ENCODE measurements at regions not wholly inside any gene's neighbourhood (a gene's known extent, or its start where the extent isn't known, plus 50 kb on each side); places are given as distances from the start of the nearest gene placed in this dataset.
"Not testable (repeated sequence)": the region's sequence is repeated elsewhere in the genome, so short reads cannot be mapped to it uniquely, and the experiment has no call there.

DNA sequence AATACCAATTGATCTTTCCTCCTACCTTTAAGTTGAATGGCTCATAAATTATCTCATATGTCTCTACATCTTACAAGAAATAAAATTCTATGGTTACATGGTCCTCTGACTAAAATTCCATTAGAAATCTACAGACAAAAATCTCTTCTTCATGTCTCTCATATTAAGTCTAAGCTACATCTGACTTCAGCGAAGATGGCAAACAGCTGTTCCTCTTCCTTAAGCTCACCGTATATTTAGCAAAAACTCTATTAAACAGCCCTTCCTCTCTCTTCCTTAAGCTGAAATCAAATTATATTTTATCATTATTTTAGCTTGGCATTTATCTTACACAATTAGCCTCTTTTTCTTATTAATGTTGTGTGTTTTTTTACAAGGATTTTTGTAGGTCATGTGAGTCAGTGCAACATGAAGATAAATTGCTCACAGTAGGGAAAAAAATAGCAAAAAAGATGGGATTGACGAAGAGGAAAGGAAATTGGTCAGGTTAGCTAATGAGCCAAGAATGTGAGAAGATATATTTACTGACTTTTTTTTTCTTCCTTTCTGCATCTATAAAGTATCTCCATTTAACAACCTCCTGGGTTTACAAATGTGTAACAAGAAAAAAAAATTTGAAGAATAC lies 2412.8 kb downstream of the ARAP2 start:
- Histone ChIP-seq H3K4me1 (no peaks in the 10 kb centered on the region; the same call in 1 of the 2 replicates), H3K4me3 (ENCODE audit: low read depth, low read length) (no peak overlapping the region), H3K9me3 (no peaks in the 10 kb centered on the region), H3K27me3 (no peaks in the 10 kb centered on the region), H3K36me3 (no peaks in the 10 kb centered on the region)
- no peak for DNase-seq
- TF ChIP-seq, protein P1, sequence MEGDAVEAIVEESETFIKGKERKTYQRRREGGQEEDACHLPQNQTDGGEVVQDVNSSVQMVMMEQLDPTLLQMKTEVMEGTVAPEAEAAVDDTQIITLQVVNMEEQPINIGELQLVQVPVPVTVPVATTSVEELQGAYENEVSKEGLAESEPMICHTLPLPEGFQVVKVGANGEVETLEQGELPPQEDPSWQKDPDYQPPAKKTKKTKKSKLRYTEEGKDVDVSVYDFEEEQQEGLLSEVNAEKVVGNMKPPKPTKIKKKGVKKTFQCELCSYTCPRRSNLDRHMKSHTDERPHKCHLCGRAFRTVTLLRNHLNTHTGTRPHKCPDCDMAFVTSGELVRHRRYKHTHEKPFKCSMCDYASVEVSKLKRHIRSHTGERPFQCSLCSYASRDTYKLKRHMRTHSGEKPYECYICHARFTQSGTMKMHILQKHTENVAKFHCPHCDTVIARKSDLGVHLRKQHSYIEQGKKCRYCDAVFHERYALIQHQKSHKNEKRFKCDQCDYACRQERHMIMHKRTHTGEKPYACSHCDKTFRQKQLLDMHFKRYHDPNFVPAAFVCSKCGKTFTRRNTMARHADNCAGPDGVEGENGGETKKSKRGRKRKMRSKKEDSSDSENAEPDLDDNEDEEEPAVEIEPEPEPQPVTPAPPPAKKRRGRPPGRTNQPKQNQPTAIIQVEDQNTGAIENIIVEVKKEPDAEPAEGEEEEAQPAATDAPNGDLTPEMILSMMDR (IDR thresholded peaks at IDR 0.05; ENCODE audit: low read depth, low read length) = no peak

DNA sequence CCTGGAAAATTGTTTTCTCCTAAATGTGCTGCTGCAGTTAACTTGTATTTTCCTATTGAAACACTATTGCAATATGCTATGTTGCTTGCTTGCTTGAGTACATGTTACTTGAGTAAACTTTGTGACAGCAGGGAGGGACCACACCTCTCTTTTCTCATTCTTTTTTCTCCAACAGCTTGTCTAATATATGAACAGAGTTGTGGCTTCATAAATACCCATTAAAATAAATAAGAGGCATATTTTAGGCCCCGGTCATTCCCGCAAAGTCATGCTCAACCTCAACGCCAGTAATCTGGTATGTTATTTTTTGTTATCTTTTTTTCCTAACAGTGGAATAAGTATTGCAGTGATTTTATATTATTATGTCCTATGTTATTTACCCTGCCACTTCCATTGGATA lies 2408.6 kb downstream of the ARAP2 start:
- not testable (repeated sequence) for DNase-seq; H3K27me3 ChIP-seq; H3K36me3 ChIP-seq; H3K4me3 ChIP-seq (ENCODE audit: low read depth, low read length); H3K4me1 ChIP-seq; H3K9me3 ChIP-seq

DNA sequence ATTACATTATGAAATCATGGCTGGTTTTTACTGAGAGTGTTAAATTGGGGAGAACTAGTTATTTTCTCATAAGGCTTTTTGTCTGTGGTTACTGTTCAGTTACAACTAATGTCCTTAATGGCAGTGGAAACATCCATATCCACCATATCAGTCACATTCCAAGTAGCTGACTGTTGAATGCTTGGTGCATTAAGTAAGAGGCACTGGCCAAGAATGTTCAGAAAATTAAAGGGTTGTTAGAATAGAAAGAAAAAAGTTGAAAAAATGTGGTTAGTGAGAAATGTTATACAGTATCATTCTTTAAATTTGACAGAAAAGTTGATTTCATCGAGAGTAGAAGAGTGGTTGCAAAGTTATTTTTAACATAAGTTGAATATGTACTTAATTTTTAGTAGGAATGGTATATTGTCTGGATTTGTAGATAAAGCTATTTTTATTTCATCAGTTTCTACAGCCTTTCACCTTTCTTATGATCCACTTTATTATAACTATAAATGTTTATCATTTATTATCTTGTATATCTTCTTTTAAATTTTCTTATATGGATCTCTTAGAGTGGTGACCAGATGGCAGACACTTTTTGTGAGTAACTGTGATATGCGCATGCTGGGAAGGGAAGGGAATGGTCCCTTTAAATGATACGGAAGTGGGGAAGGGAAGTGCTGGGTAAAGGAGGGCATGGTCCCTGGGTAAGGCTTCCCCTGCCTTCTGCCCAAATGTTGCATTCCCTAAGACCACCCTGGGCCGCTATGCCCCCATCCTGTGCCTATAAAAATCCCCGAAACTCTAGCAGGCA lies 2407.1 kb downstream of the ARAP2 start:
- no peak for DNase-seq
- H3K36me3 ChIP-seq = no peaks in the 10 kb centered on the region
- no peaks in the 10 kb centered on the region for H3K4me1 ChIP-seq
- no peaks in the 10 kb centered on the region for H3K9me3 ChIP-seq
- no peaks in the 10 kb centered on the region for H3K27me3 ChIP-seq
- no peak overlapping the region for H3K4me3 ChIP-seq (ENCODE audit: low read depth, low read length)
- TF ChIP-seq, protein P1 (IDR thresholded peaks at IDR 0.05; ENCODE audit: low read depth, low read length) = no peak

DNA sequence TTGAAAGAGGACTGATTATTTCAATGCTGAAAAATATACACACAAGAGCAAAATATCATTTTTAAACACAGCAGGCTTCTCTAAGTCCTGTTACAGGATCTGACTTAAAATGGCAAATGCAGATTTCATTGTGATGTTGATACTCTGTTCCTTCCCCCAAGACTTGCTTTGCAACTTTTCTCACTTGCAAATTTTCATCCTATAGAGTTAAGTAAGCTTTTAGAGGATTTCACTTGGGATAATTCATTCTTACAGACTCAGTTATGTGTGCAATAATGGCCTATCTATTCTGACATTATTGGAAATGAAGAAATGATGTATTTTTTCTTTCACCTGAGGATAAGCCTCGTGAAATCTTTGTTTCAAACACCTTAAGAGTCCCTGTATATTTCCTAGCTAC lies 2403.2 kb downstream of the ARAP2 start:
- Histone ChIP-seq H3K27me3 (no peaks in the 10 kb centered on the region), H3K4me3 (ENCODE audit: low read depth, low read length) (no peak overlapping the region), H3K9me3 (no peaks in the 10 kb centered on the region), H3K36me3 (no peaks in the 10 kb centered on the region), H3K4me1 (no peaks in the 10 kb centered on the region)
- no peak for DNase-seq
- TF ChIP-seq, protein P1 (IDR thresholded peaks at IDR 0.05; ENCODE audit: low read depth, low read length) = no peak

DNA sequence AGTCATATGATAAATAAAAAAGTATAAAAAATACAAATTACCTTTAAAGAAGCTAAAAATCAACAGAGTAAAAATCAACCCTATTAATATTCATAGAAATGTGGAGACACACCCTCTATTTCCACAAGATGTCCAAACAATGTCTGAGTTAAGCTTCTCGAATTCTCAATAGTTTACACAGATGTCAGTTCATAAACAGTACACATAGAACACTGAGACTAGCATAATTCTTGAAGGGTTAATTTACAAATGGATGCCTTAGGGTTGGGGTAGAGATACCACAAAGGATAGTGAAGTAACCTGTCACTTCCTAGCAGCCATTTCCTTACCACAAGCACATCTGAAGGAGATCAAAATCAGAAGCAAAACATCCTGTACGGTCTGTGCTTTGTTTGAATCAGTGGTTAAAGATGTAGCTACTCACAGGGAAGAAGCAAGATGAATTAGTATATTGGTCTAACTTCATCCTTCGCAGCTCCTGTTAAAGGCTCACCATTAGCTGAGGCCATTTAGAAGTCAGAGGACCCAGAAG lies 2393.9 kb downstream of the ARAP2 start:
- no peaks in the 10 kb centered on the region for H3K27me3 ChIP-seq
- H3K4me3 ChIP-seq (ENCODE audit: low read depth, low read length) = no peak overlapping the region
- no peaks in the 10 kb centered on the region for H3K4me1 ChIP-seq
- H3K9me3 ChIP-seq = no peaks in the 10 kb centered on the region
- DNase-seq = no peak
- H3K36me3 ChIP-seq = no peaks in the 10 kb centered on the region
- TF ChIP-seq, protein P1 (IDR thresholded peaks at IDR 0.05; ENCODE audit: low read depth, low read length) = no peak

DNA sequence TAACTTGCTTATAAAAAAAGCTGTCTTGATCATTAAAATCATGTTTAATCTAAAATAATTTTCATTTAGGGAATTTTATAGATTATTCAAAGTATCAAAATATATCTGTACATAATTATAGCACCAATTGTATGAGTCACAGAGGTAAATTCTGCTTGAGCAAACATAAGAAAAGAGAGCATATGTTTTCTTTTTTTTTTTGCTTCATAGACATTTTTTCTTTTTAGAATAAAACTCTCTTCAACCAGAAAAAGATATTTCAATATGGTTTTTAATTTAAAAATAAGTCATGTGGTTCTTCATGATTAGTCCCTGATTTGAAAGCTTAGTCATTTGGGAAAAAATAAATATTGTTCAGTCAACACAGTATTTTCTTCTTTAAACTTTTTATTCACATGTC lies 2390.6 kb downstream of the ARAP2 start:
- DNase-seq; H3K36me3 ChIP-seq; H3K4me3 ChIP-seq (ENCODE audit: low read depth, low read length); H3K9me3 ChIP-seq; H3K27me3 ChIP-seq; H3K4me1 ChIP-seq: not testable (repeated sequence)

DNA sequence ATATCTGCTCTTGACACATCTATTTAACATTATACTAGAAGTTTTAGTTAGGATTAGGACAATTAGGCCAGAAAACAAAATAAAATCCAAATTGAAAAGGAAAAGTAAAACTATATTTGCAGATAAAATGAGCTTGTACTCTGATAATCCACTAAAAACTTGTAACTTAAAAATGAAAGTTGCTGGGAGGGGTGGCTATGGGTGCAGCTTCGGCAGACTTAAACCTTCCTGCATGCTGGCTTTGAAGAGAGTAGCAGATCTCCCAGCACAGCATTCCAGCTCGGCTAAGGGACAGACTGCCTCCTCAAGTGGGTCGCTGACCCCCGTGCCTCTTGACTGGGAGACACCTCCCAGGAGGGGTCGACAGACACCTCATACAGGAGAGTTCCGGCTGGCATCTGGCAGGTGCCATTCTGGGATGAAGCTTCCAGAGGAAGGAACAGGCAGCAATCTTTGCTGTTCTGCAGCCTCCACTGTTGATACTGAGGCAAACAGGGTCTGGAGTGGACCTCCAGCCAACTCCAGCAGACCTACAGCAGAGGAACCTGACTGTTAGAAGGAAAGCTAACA lies 2379.9 kb downstream of the ARAP2 start:
- H3K4me3 ChIP-seq (ENCODE audit: low read depth, low read length) = no peak overlapping the region
- H3K9me3 ChIP-seq = no peaks in the 10 kb centered on the region
- no peaks in the 10 kb centered on the region for H3K36me3 ChIP-seq
- DNase-seq = no peak
- no peaks in the 10 kb centered on the region for H3K4me1 ChIP-seq
- no peaks in the 10 kb centered on the region for H3K27me3 ChIP-seq
- TF ChIP-seq, protein P1 (IDR thresholded peaks at IDR 0.05; ENCODE audit: low read depth, low read length) = no peak

All from BE2C (cell line).